Sigmoid colon (tissue), 6 donors: ENCODE measurements at regions not wholly inside any gene's neighbourhood (a gene's known extent, or its start where the extent isn't known, plus 50 kb on each side); places are given as distances from the start of the nearest gene placed in this dataset.
A peak's percentile ranks its signal among the peaks of the same experiment; 100 is the strongest.

ENCODE experiments used
- DNase-seq: peaks from one replicate; pipeline ENCODE4 v3.0.0-alpha.2; 2019
- H3K27ac ChIP-seq, 4 donors: fragments of 200-600 bp; sonication (generic); one replicate each; pipeline ENCODE4 v1.5.1; 2016 to 2019; ENCODE audit warnings: mild to moderate bottlenecking in 1 of 4
- H3K27me3 ChIP-seq, 3 donors: fragments of 200-600 bp; sonication (generic); one replicate each; pipeline ENCODE4 v1.5.1; 2019; ENCODE audit warnings: mild to moderate bottlenecking in 1 of 3
- H3K36me3 ChIP-seq, 4 donors: fragments of 200-600 bp; sonication (generic); one replicate each; pipeline ENCODE4 v1.5.1; 2016 to 2019
- H3K4me1 ChIP-seq, 4 donors: fragments of 200-600 bp; sonication (generic); one replicate each; pipeline ENCODE4 v1.5.1; 2017 to 2019
- H3K4me3 ChIP-seq, 4 donors: fragments of 200-600 bp; sonication (generic); one replicate each; pipeline ENCODE4 v1.5.1; 2017 to 2019; ENCODE audit warnings: mild to moderate bottlenecking in 2 of 4, moderate library complexity in 1 of 4
- H3K9me3 ChIP-seq, 4 donors: fragments of 200-600 bp in 3 of 4; sonication (generic) in 3 of 4; one replicate each; pipeline versions ENCODE4 v1.5.1 to v1.6.1; 2013 to 2019
- CTCF ChIP-seq, 4 experiments: fragments of 450-650 bp in 3 of 4; fragments of 200-600 bp in 1 of 4; IDR thresholded peaks; one replicate each; pipeline ENCODE4 v1.5.1; 2016 to 2019; ENCODE audit warnings: antibody characterized with exemption in 4 of 4, mild to moderate bottlenecking in 3 of 4, moderate library complexity in 2 of 4
- EP300 ChIP-seq, 4 donors: sonication (generic); formaldehyde crosslinking; IDR thresholded peaks; one replicate each; pipeline ENCODE4 v1.6.1; 2017; ENCODE audit warnings: antibody characterized with exemption in 4 of 4
- POLR2A ChIP-seq, 2 donors: fragments of 450-650 bp; IDR thresholded peaks; one replicate each; pipeline ENCODE4 v1.6.1; 2016; ENCODE audit warnings: antibody characterized with exemption in 2 of 2, mild to moderate bottlenecking in 2 of 2, moderate library complexity in 2 of 2
- POLR2AphosphoS5 ChIP-seq, 4 donors: sonication (generic); formaldehyde crosslinking; IDR thresholded peaks; one replicate each; pipeline ENCODE4 v1.6.1; 2017; ENCODE audit warnings: antibody characterized with exemption in 4 of 4
- WGBS, 2 donors: extraction: QIAGEN DNeasy Blood & Tissue Kit; methylation state at CpG; one replicate each; pipeline ENCODE4 v1.1.7; 2013; 5-methylcytosine and 5-hydroxymethylcytosine counted together
- intact Hi-C: fragments of 100-400 bp; cut with DNase I; formaldehyde crosslinking; loops from one replicate; pipeline ENCODE4 v1.15.1; 2023
- donor health status: healthy with polysubstance abuse.
- donor health status: healthy.

GRCh38 chr6:25188232-25188631 lies 90.9 kb upstream of the CARMIL1 start:
- Histone ChIP-seq H3K36me3 (no peaks in the 10 kb centered on the region), H3K27me3 (no peaks in the 10 kb centered on the region), H3K9me3 (no peaks in the 10 kb centered on the region), H3K4me3 (no peak overlapping the region), H3K4me1 (peaks cover 0 to 15% (median 13%) of the 10 kb centered on the region in 4 donors), H3K27ac (no peak overlapping the region)
- DNase-seq: no peak
- intact Hi-C loops: no loop called here
- 93 to 97% methylated on average over 1 of the region's 1 CpG for WGBS, 2 donors
- no peak for TF ChIP-seq POLR2AphosphoS5 (IDR thresholded peaks at IDR 0.05)
- TF ChIP-seq POLR2A (IDR thresholded peaks at IDR 0.05): no peak
- no peak for TF ChIP-seq EP300 (IDR thresholded peaks at IDR 0.05)
- no peak for TF ChIP-seq CTCF (IDR thresholded peaks at IDR 0.05)

- intact Hi-C loops: no loop called here
- Histone ChIP-seq H3K4me3 (no peak overlapping the region), H3K27me3 (no peaks in the 10 kb centered on the region), H3K9me3 (no peaks in the 10 kb centered on the region), H3K4me1 (peaks cover 0 to 25% (median 17%) of the 10 kb centered on the region in 4 donors), H3K27ac (peak overlapping the region; percentile 67 to 79 (median 71)), H3K36me3 (no peaks in the 10 kb centered on the region)
- TF ChIP-seq CTCF (IDR thresholded peaks at IDR 0.05): no peak
- TF ChIP-seq POLR2AphosphoS5 (IDR thresholded peaks at IDR 0.05): peak in 3 of 4 donors; percentile 21 to 50 (median 38)
- TF ChIP-seq EP300 (IDR thresholded peaks at IDR 0.05): no peak
- DNase-seq: no peak
- 81 to 88% methylated on average over 6 of the region's 6 CpGs for WGBS, 2 donors
Observed at GRCh38 chr6:25192590-25193459, 86.3 kb upstream of the CARMIL1 start.

GRCh38 chr6:25193460-25194171 lies 85.6 kb upstream of the CARMIL1 start:
- peak overlapping the region; percentile 67 to 79 (median 71) for H3K27ac ChIP-seq
- intact Hi-C loops: no loop called here
- no peaks in the 10 kb centered on the region for H3K27me3 ChIP-seq
- peak in 1 of 4 donors; percentile 4 for TF ChIP-seq POLR2AphosphoS5 (IDR thresholded peaks at IDR 0.05)
- no peak for TF ChIP-seq POLR2A (IDR thresholded peaks at IDR 0.05)
- DNase-seq: peak; percentile 76
- no peak overlapping the region for H3K4me3 ChIP-seq
- no peaks in the 10 kb centered on the region for H3K36me3 ChIP-seq
- H3K9me3 ChIP-seq: no peaks in the 10 kb centered on the region
- H3K4me1 ChIP-seq: peaks cover 0 to 25% (median 17%) of the 10 kb centered on the region in 4 donors
- 65 to 66% methylated on average over 6 of the region's 6 CpGs for WGBS, 2 donors

GRCh38 chr6:25194172-25194678 lies 84.9 kb upstream of the CARMIL1 start:
- Histone ChIP-seq H3K27me3 (no peaks in the 10 kb centered on the region), H3K9me3 (no peaks in the 10 kb centered on the region), H3K36me3 (no peaks in the 10 kb centered on the region), H3K4me3 (no peak overlapping the region), H3K27ac (peak overlapping the region in 3 of 4 donors; percentile 67 to 79 (median 74)), H3K4me1 (peaks cover 0 to 25% (median 17%) of the 10 kb centered on the region in 4 donors)
- 79 to 83% methylated on average over 8 of the region's 8 CpGs for WGBS, 2 donors
- DNase-seq: no peak
- TF ChIP-seq CTCF (IDR thresholded peaks at IDR 0.05) (no peak), POLR2AphosphoS5 (IDR thresholded peaks at IDR 0.05) (no peak), POLR2A (IDR thresholded peaks at IDR 0.05) (no peak), EP300 (IDR thresholded peaks at IDR 0.05) (no peak)
- intact Hi-C loops: no loop called here

GRCh38 chr6:25196464-25196863 lies 82.7 kb upstream of the CARMIL1 start:
- Histone ChIP-seq H3K9me3 (no peaks in the 10 kb centered on the region), H3K27me3 (no peaks in the 10 kb centered on the region), H3K36me3 (no peaks in the 10 kb centered on the region), H3K4me1 (peaks cover 0 to 25% (median 17%) of the 10 kb centered on the region in 4 donors), H3K4me3 (no peak overlapping the region), H3K27ac (no peak overlapping the region)
- 85 to 89% methylated on average over 2 of the region's 2 CpGs for WGBS, 2 donors
- intact Hi-C loops: no loop called here
- TF ChIP-seq CTCF (IDR thresholded peaks at IDR 0.05) (no peak), POLR2A (IDR thresholded peaks at IDR 0.05) (no peak), EP300 (IDR thresholded peaks at IDR 0.05) (no peak), POLR2AphosphoS5 (IDR thresholded peaks at IDR 0.05) (no peak)
- DNase-seq: no peak
